ENCODE measurements at regions not wholly inside any gene's neighbourhood (a gene's known extent, or its start where the extent isn't known, plus 50 kb on each side); places are given as distances from the start of the nearest gene placed in this dataset.

DNA sequence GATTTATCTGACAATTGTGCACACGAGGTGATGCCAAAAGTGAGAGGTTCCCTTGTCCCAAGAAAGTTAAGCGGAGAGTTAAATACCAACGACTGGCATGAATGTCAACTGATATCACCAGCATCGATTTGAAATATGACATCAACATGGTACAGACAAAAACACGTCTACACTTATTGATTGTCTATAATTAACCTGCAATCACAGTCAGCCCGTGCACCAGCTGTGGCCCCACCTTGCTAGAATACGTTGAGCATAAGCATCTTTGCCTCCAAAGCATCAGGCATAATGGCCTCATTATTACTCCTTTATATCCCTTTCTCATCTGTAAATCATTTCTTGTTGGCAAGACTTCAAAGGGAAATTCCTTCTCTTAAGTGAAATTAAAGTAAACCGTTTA lies 625.4 kb downstream of the IRX1 start:
- TF ChIP-seq, protein P1, sequence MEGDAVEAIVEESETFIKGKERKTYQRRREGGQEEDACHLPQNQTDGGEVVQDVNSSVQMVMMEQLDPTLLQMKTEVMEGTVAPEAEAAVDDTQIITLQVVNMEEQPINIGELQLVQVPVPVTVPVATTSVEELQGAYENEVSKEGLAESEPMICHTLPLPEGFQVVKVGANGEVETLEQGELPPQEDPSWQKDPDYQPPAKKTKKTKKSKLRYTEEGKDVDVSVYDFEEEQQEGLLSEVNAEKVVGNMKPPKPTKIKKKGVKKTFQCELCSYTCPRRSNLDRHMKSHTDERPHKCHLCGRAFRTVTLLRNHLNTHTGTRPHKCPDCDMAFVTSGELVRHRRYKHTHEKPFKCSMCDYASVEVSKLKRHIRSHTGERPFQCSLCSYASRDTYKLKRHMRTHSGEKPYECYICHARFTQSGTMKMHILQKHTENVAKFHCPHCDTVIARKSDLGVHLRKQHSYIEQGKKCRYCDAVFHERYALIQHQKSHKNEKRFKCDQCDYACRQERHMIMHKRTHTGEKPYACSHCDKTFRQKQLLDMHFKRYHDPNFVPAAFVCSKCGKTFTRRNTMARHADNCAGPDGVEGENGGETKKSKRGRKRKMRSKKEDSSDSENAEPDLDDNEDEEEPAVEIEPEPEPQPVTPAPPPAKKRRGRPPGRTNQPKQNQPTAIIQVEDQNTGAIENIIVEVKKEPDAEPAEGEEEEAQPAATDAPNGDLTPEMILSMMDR (conservative IDR thresholded peaks at IDR 0.05; ENCODE audit: low read length) = no peak
- TF ChIP-seq EZH2phosphoT487 (IDR thresholded peaks at IDR 0.05; ENCODE audit: borderline replicate concordance, low read depth, low read length) = no peak

Data from OCI-LY7 (cell line).